ENCODE measurements at regions not wholly inside any gene's neighbourhood (a gene's known extent, or its start where the extent isn't known, plus 50 kb on each side); places are given as distances from the start of the nearest gene placed in this dataset.

DNA sequence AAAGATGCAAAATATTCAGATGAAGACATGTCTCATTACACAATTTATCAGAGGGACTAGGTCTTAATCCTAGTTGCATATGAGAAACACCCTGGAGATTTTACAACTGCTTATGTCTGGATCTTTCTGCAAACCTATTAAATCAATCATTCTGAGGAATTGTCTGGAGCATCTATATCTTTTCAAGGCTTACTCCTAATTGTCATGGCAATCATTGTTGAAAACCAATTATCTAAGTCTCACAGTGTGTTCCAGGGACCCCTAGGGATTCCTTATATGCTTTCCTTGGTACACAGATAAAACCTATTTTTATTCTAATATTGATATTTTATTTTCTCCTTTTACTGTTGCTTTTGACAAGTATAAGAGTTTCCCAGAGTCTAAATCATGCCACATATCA, 696.9 kb upstream of the EYS start:
- TF ChIP-seq, protein P1, sequence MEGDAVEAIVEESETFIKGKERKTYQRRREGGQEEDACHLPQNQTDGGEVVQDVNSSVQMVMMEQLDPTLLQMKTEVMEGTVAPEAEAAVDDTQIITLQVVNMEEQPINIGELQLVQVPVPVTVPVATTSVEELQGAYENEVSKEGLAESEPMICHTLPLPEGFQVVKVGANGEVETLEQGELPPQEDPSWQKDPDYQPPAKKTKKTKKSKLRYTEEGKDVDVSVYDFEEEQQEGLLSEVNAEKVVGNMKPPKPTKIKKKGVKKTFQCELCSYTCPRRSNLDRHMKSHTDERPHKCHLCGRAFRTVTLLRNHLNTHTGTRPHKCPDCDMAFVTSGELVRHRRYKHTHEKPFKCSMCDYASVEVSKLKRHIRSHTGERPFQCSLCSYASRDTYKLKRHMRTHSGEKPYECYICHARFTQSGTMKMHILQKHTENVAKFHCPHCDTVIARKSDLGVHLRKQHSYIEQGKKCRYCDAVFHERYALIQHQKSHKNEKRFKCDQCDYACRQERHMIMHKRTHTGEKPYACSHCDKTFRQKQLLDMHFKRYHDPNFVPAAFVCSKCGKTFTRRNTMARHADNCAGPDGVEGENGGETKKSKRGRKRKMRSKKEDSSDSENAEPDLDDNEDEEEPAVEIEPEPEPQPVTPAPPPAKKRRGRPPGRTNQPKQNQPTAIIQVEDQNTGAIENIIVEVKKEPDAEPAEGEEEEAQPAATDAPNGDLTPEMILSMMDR (conservative IDR thresholded peaks at IDR 0.05; ENCODE audit: low read depth, low read length): no peak
- no peak for TF ChIP-seq EZH2 (IDR thresholded peaks at IDR 0.05; ENCODE audit: borderline replicate concordance, low read depth, low read length, poor library complexity, severe bottlenecking)

All from A673 (cell line).